ES-I3 (cell line): ENCODE measurements at regions not wholly inside any gene's neighbourhood (a gene's known extent, or its start where the extent isn't known, plus 50 kb on each side); places are given as distances from the start of the nearest gene placed in this dataset.
"Not testable (repeated sequence)": the region's sequence is repeated elsewhere in the genome, so short reads cannot be mapped to it uniquely, and the experiment has no call there.

Experiments
- H3K36me3 ChIP-seq: 2 replicates; pipeline ENCODE4 v1.6.1; 2013; ENCODE audit warnings: mild to moderate bottlenecking, low read length, control low read depth, moderate library complexity; ENCODE audit not compliant: insufficient read depth
- H3K4me1 ChIP-seq: 2 replicates; pipeline ENCODE4 v1.6.1; 2013; ENCODE audit warnings: mild to moderate bottlenecking, control low read depth, low read length; ENCODE audit not compliant: insufficient read depth
- H3K9ac ChIP-seq: 2 replicates; pipeline ENCODE4 v1.6.1; 2013; ENCODE audit warnings: low read depth, mild to moderate bottlenecking, low read length, moderate library complexity
- H3K9me3 ChIP-seq: 2 replicates; pipeline ENCODE4 v1.6.1; 2013; ENCODE audit warnings: mild to moderate bottlenecking, low read length, moderate library complexity; ENCODE audit not compliant: control insufficient read depth, insufficient read depth

DNA sequence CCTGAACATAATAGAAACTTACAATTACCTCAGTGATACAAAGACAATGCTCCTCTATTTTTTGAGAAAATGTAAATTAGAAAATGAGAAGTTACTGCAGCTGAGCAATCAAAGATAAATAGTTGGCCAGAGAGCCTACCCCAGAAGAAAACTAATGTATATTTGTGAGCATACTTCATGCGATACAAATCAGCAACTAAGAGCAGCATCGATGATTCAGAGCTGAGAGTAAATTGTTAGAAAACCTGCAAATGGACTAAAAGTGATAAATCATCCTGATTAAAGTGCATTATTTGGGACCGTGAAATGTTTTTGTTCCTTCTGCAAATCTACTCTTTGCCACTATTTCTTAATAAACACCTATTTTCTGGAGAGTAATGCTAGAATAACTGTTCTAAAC, 285.7 kb downstream of the PPP1R3A start:
- Histone ChIP-seq H3K9ac (no peak overlapping the region), H3K4me1 (no peaks in the 10 kb centered on the region), H3K9me3 (no peaks in the 10 kb centered on the region)

DNA sequence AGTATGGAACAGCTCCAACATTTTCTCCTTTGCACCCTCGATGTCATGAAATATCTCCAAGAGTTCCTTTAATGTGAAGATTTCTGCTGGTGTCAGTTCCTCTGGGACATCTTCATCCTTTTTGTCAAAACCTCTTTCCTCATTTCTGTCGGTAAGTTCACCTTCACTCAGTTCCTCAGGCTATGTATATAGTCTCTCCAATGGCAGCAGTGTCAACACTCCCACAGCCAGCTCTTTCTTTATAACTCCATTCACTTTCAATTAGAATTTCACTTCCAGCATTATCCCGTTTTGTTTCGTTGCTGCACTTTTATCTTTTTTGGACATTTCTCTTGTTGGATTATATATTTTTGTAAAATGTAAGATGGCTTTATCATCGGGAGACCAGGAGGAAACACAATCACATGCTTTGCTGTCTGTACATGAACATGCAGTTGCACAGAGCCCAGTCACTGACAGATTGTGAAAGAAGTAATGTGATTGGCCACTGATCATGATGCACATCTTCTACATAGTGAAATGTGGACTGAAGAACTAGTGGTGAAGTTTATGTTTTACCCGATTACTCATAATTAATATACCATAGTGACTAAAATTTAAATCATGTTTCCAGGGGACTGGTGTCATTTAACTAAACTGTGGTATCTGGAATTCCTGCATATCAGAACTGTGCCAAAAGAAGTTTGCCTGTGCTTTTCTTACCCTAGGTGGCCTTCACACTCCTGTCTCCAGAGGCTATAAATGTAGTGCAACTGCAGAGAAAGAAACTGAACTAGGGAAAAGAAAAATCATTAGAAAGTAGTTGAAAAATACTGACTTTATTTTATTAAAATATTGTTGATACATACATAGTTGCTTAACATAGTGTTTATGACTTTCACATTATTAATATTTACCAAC, 289.6 kb downstream of the PPP1R3A start:
- no peaks in the 10 kb centered on the region for H3K9me3 ChIP-seq
- H3K9ac ChIP-seq, result no peak overlapping the region
- H3K4me1 ChIP-seq, result no peaks in the 10 kb centered on the region
- H3K36me3 ChIP-seq, result no peaks in the 10 kb centered on the region

More for the DNA sequence above, 285.7 kb downstream of the PPP1R3A start:
- no peaks in the 10 kb centered on the region for H3K36me3 ChIP-seq

DNA sequence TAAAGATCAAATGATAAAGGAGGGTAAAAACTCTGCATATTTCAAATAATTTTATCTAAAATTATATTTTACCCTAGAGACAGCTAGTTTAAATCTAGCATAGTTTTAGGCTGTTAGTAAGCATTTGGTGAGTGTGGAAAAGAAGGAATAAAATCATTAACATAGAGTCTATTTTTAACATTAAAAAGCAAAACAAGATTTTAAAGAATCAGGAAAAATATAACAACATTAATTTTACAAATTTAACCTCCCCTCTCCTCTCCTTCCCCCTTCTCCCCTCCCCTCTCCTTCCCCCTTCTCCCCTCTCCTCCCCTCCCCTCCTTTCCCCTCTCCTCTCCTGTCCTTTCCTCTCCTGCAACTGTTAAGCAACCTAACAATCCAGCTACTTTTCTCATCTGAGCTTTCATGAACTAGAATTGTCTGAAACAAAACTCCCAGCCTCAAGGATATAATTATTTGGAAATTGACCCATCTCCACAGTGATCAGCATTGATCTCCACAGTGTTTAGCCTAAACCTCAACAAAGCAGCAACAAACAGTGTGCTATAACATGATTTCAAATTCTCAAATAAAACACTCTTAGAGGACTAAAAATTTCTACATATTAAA, 293.2 kb downstream of the PPP1R3A start:
- H3K4me1 ChIP-seq, result no peaks in the 10 kb centered on the region
- H3K36me3 ChIP-seq, result no peaks in the 10 kb centered on the region
- H3K9me3 ChIP-seq, result peaks cover 2% of the 10 kb centered on the region; the same call in 1 of the 2 replicates
- no peak overlapping the region for H3K9ac ChIP-seq

DNA sequence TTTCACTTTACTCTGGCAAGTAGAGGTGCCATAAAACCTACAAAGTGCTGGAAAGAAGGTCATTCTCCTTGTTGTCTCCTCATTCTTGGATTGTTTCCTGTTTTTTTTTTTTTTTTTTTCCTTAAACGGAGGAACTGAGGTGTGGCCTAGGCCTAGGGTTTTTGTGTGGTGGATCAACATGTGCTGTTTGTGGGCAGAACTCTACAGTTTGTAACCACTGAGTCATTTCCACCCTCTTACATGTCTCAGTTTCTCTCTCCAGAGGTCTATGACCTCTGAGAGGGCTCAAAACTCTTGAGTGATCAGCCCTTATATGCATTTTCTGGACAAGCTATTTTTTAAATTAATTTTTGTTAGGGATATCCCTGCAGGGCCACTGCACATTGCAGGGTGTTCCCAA, 296.0 kb downstream of the PPP1R3A start:
- Histone ChIP-seq H3K9me3 (peaks cover 6% of the 10 kb centered on the region), H3K4me1 (no peaks in the 10 kb centered on the region), H3K36me3 (no peaks in the 10 kb centered on the region), H3K9ac (no peak overlapping the region)

DNA sequence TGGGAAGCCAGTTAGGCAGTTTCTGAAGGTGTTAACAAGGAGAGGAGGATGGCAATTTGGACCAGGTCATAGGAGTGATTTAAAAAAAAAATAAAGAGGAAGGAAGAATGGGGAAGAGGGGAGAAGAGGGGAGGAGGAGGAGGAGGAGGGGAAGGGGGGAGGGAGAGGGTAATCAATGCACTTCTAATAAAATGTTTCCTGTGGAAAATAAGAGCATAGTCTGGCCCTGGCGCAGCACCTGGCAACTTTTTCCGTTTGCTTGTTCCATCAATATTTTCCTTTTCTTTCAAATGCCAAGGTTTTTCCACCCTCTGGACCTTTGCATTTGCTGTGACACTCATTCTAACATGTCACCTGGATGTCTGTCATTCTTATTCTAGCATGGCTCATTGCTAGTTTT, 308.2 kb downstream of the PPP1R3A start:
- Histone ChIP-seq H3K36me3 (no peaks in the 10 kb centered on the region), H3K9ac (no peak overlapping the region), H3K4me1 (no peaks in the 10 kb centered on the region), H3K9me3 (no peaks in the 10 kb centered on the region; the same call in 1 of the 2 replicates)

DNA sequence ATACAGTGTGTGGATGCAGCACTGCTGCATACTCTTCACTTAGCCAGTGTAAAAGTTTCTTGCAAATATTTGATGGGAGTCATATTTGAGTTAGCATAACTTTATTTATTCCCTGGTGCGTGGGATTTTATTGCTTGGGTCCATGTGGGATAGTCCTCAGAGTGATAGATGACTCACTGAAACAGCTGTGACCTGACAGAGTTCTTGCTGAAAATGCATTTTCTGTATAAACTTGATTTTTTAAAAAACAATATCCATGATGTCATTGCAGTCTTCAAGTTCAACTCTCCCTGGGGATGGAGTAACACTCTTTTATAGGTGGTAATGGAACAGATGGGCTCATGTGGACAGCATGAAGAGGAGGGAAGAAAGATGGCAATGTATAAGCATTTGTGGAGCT, 310.0 kb downstream of the PPP1R3A start:
- Histone ChIP-seq H3K36me3 (no peaks in the 10 kb centered on the region), H3K4me1 (no peaks in the 10 kb centered on the region), H3K9ac (no peak overlapping the region), H3K9me3 (no peaks in the 10 kb centered on the region; the same call in 1 of the 2 replicates)

DNA sequence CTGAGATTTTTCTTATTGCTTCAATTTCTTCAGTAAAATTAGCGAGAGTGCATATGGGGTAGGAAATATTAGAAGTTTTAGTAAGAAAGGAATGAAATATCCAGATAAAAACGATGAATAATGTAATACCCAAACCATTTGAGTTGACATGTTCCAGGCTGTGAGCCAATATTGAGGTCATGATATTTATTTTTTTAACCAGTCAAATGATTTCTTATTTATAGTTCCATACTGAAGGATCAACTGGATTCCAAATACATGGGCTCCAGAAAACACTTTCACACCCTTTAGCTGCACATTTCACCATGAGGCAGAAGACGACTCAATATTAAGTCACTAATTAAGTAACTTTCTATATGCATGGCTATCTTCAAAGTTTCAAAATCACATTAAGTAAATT, 312.5 kb downstream of the PPP1R3A start:
- Histone ChIP-seq H3K9me3 (no peaks in the 10 kb centered on the region), H3K4me1 (no peaks in the 10 kb centered on the region), H3K36me3 (no peaks in the 10 kb centered on the region), H3K9ac (no peak overlapping the region)

DNA sequence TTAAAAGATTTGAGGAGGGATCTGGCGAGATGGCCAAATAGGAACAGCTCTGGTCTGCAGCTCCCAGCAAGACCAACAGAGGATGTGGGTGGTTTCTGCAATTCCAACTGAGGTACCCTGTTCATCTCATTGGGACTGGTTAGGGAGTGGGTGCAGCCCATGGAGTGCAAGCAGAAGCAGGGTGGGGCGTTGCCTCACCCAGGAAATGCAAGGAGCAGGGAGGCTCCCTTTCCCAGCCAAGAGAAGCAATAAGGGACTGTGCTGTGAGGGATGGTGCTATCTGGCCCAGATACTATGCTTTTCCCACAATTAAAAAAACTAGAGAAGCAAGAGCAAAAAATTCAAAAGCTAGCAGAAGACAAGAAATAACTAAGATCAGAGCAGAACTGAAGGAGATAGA, 318.4 kb downstream of the PPP1R3A start:
- H3K4me1 ChIP-seq, H3K36me3 ChIP-seq, H3K9me3 ChIP-seq, H3K9ac ChIP-seq: not testable (repeated sequence)

DNA sequence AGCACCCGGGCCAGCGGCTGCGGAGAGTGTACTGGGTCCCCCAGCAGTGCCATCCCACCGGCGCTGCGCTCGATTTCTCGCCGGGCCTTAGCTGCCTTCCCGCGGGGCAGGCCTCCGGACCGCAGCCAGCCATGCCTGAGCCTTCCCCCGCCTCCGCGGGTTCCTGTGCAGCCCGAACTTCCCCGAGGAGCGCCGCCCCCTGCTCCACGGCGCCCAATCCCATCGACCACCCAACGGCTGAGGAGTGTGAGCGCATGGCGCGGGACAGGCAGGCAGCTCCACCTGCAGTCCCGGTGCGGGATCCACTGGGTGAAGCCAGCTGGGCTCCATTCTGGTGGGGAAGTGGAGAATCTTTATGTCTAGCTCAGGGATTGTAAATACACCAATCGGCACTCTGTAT, 325.4 kb downstream of the PPP1R3A start:
- H3K9me3 ChIP-seq, H3K36me3 ChIP-seq, H3K4me1 ChIP-seq, H3K9ac ChIP-seq: not testable (repeated sequence)

DNA sequence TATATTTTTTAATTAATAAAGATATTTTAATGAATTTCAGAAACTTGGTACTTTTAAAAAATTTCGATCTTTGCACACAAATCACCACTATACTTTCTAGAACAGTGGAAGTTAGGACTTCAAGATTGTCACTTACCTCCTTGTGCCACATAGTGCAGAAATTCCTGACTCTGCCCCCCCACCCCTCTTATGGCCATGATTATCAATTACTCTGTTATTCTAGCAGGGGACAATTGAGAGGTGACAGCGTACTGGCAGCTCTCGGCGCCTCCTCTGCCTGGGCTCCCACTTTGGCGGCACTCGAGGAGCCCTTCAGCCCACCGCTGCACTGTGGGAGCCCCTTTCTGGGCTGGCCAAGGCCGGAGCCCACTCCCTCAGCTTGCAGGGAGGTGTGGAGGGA, 325.9 kb downstream of the PPP1R3A start:
- H3K9me3 ChIP-seq, H3K36me3 ChIP-seq, H3K9ac ChIP-seq, H3K4me1 ChIP-seq: not testable (repeated sequence)

DNA sequence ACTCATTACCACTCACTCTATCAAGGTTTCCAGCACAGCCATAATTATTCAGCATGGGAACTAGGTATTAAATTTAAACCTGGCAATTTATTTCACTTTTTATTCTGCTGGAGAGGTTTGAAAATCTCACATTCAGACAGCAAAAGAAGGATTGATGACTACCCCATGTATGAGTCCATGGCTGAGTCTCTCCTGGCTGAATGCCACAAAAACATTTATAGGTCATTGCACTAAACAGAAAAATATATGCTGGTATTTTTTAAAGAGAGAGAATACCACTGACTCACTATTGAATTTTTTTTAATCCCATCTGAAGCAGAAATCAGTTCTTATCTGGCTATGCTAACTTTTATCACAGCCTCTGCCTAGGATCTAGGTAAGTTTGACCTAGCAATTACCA, 336.3 kb downstream of the PPP1R3A start:
- H3K9me3 ChIP-seq, result no peaks in the 10 kb centered on the region
- H3K36me3 ChIP-seq, result no peaks in the 10 kb centered on the region
- H3K9ac ChIP-seq, result no peak overlapping the region
- H3K4me1 ChIP-seq, result no peaks in the 10 kb centered on the region

DNA sequence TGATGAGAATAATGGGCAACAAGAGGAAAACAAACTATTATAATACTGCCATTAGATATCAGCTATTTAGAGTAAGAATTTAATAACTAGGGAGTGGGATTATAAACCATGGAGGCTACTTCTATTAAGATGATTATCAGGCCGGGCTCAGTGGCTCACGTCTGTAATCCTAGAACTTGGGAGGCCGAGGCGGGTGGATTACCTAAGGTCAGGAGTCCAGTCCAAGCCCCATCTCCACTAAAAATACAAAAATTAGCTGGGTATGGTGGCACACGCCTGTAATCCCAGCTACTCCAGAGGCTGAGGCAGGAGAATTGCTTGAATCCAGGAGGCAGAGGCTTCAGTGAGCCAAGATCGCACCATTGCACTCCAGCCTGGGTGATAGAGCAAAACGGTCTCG, 355.6 kb downstream of the PPP1R3A start:
- H3K9me3 ChIP-seq, H3K36me3 ChIP-seq, H3K4me1 ChIP-seq, H3K9ac ChIP-seq: not testable (repeated sequence)

DNA sequence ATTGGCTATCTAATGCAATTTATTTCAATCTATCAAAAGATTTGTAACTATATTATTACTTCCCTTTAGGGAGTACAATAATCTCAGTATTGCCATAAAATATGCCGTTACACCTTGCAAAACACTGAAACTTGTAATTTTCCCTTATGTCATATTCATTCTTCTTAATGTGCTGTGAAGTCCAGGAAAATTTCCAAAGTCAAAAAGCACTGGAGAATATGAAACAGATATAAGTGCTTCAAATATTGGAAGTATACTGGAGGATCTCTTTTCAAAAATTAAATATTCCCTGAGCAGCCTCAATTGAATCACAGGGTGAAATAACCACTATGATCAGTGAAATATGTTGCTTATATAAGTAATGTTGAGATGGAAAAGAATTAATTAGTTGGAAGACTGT, 356.0 kb downstream of the PPP1R3A start:
- H3K9me3 ChIP-seq, result no peaks in the 10 kb centered on the region
- H3K9ac ChIP-seq, result no peak overlapping the region
- H3K4me1 ChIP-seq, result no peaks in the 10 kb centered on the region
- H3K36me3 ChIP-seq, result no peaks in the 10 kb centered on the region

DNA sequence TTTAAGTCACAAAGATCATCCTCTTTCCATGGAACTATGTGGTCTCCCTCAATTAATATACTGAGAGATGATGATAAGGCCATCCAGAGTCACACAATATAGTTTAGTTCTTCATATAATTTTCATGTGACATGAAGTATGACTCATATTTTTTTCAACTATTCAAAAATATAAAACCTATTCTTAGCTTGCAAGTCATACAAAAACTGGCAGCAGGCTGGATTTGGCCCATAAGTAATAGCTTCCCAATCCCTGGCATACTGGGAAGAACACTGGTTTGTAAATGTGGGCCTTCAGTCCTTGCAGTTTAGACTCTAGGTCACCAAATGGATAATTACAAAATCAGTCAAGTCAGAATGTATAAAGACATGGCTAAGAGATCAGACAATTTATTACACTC, 356.6 kb downstream of the PPP1R3A start:
- Histone ChIP-seq H3K36me3 (no peaks in the 10 kb centered on the region), H3K9me3 (no peaks in the 10 kb centered on the region), H3K9ac (no peak overlapping the region), H3K4me1 (no peaks in the 10 kb centered on the region)

DNA sequence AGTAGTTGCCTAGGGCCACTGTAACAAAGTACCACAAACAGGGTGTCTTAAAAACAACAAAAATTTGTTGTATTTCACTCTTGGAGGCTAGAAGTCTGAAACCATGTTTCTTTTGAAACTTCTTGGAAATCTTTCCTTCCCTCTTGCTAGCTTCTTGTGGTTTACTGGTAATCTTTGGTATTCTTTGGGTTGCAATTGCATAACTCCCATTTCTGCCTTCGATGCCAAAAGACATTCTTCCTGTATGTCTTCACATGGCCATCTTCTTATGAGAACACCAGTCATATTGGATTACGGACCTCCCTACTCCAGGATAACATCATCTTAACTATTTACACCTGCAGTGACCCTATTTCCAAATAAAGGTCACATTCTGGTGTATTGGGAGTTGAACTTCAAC, 357.4 kb downstream of the PPP1R3A start:
- Histone ChIP-seq H3K9ac (no peak overlapping the region), H3K9me3 (no peaks in the 10 kb centered on the region), H3K4me1 (no peaks in the 10 kb centered on the region), H3K36me3 (no peaks in the 10 kb centered on the region)
